ENCODE measurements at regions not wholly inside any gene's neighbourhood (a gene's known extent, or its start where the extent isn't known, plus 50 kb on each side); places are given as distances from the start of the nearest gene placed in this dataset.

GRCh38 chr7:156180451-156181229 is 368.4 kb upstream of the SHH start:
- Mint-ChIP-seq H3K4me1 (no peaks in the 10 kb centered on the region), H3K27ac (no peak overlapping the region), H3K27me3 (peaks cover 6% of the 10 kb centered on the region), H3K4me3 (no peak overlapping the region), H3K9me3 (ENCODE audit: insufficient read depth) (peaks cover under 1% of the 10 kb centered on the region)
- WGBS (ENCODE audit: insufficient coverage): 87% methylated on average over 9 of the region's 13 CpGs
- no peaks in the 10 kb centered on the region for H3K27me3 ChIP-seq (replicated peaks in 1 of 4; ENCODE audit: control extremely low read depth in 1 of 4, control insufficient read depth in 3 of 4, insufficient read depth in 4 of 4, low read length in 3 of 4)
- no peak overlapping the region for H3K9ac ChIP-seq (ENCODE audit: low read length)
- TF ChIP-seq EZH2 (IDR thresholded peaks at IDR 0.05; ENCODE audit: borderline replicate concordance, insufficient read depth, low read depth, low read length, poor library complexity, severe bottlenecking) (no peak), CTCF (IDR thresholded peaks at IDR 0.05) (no peak)
- ATAC-seq (ENCODE audit: low read depth) (no peak), DNase-seq (no peak)
- no peaks in the 10 kb centered on the region for H3K4me1 ChIP-seq (ENCODE audit: control insufficient read depth in 2 of 2, insufficient read depth in 2 of 2, low read length in 2 of 2)
- intact Hi-C loops (cut with micrococcal nuclease): no loop called here
- ChIA-PET CTCF (no interaction called here), POLR2A (no interaction called here)
- no peak overlapping the region for H3K27ac ChIP-seq (ENCODE audit: low read length in 2 of 2)
- H3K4me3 ChIP-seq (ENCODE audit: control extremely low read depth in 1 of 5, extremely low read depth in 1 of 5, insufficient read depth in 1 of 5, low read depth in 2 of 5, low read length in 4 of 5): no peak overlapping the region
- H3K36me3 ChIP-seq (replicated peaks in 1 of 2; ENCODE audit: control extremely low read depth in 1 of 2, control insufficient read depth in 1 of 2, extremely low read depth in 1 of 2, insufficient read depth in 2 of 2, low read length in 1 of 2): no peaks in the 10 kb centered on the region
- H3K9me3 ChIP-seq (ENCODE audit: control extremely low read depth in 1 of 3, control insufficient read depth in 2 of 3, insufficient read depth in 1 of 3, low read length in 2 of 3): peaks cover 0 to 2% (median 0%) of the 10 kb centered on the region in 3 donors
- H2AFZ ChIP-seq (ENCODE audit: insufficient read depth, low read depth, low read length, poor library complexity, severe bottlenecking): no peak overlapping the region
- H3K79me2 ChIP-seq (ENCODE audit: control insufficient read depth, insufficient read depth, low read length): no peaks in the 10 kb centered on the region
- H3K4me2 ChIP-seq (replicated peaks; ENCODE audit: low read depth, low read length, poor library complexity, severe bottlenecking): no peak overlapping the region
- H4K20me1 ChIP-seq (ENCODE audit: control insufficient read depth, insufficient read depth, low read length, poor library complexity, severe bottlenecking): no peaks in the 10 kb centered on the region

- TF ChIP-seq CTCF (IDR thresholded peaks at IDR 0.05) (no peak), EZH2 (IDR thresholded peaks at IDR 0.05; ENCODE audit: borderline replicate concordance, insufficient read depth, low read depth, low read length, poor library complexity, severe bottlenecking) (no peak)
- Mint-ChIP-seq H3K4me1 (no peaks in the 10 kb centered on the region), H3K9me3 (ENCODE audit: insufficient read depth) (no peaks in the 10 kb centered on the region), H3K27ac (peak overlapping the region; percentile 29), H3K4me3 (no peak overlapping the region), H3K27me3 (peaks cover 6% of the 10 kb centered on the region)
- DNase-seq: no peak
- ChIA-PET POLR2A (no interaction called here), CTCF (no interaction called here)
- no peak overlapping the region for H3K27ac ChIP-seq (ENCODE audit: low read length in 2 of 2)
- H3K9me3 ChIP-seq (ENCODE audit: control extremely low read depth in 1 of 3, control insufficient read depth in 2 of 3, insufficient read depth in 1 of 3, low read length in 2 of 3): peaks cover 0 to 2% (median 0%) of the 10 kb centered on the region in 3 donors
- no peak overlapping the region for H2AFZ ChIP-seq (ENCODE audit: insufficient read depth, low read depth, low read length, poor library complexity, severe bottlenecking)
- no peaks in the 10 kb centered on the region for H3K27me3 ChIP-seq (replicated peaks in 1 of 4; ENCODE audit: control extremely low read depth in 1 of 4, control insufficient read depth in 3 of 4, insufficient read depth in 4 of 4, low read length in 3 of 4)
- WGBS (ENCODE audit: insufficient coverage): 79% methylated on average over 11 of the region's 13 CpGs
- H3K4me1 ChIP-seq (ENCODE audit: control insufficient read depth in 2 of 2, insufficient read depth in 2 of 2, low read length in 2 of 2): no peaks in the 10 kb centered on the region
- H4K20me1 ChIP-seq (ENCODE audit: control insufficient read depth, insufficient read depth, low read length, poor library complexity, severe bottlenecking): no peaks in the 10 kb centered on the region
- no peak for ATAC-seq (ENCODE audit: low read depth)
- H3K4me2 ChIP-seq (replicated peaks; ENCODE audit: low read depth, low read length, poor library complexity, severe bottlenecking): no peak overlapping the region
- intact Hi-C loops (cut with micrococcal nuclease): no loop called here
- H3K36me3 ChIP-seq (replicated peaks in 1 of 2; ENCODE audit: control extremely low read depth in 1 of 2, control insufficient read depth in 1 of 2, extremely low read depth in 1 of 2, insufficient read depth in 2 of 2, low read length in 1 of 2): no peaks in the 10 kb centered on the region
- H3K79me2 ChIP-seq (ENCODE audit: control insufficient read depth, insufficient read depth, low read length): no peaks in the 10 kb centered on the region
- H3K4me3 ChIP-seq (ENCODE audit: control extremely low read depth in 1 of 5, extremely low read depth in 1 of 5, insufficient read depth in 1 of 5, low read depth in 2 of 5, low read length in 4 of 5): no peak overlapping the region
- no peak overlapping the region for H3K9ac ChIP-seq (ENCODE audit: low read length)
These were observed 367.7 kb upstream of the SHH start for GRCh38 chr7:156179872-156180390.

All from B cell (primary cell).